Esophagus muscularis mucosa (tissue), 4 donors: ENCODE measurements at regions not wholly inside any gene's neighbourhood (a gene's known extent, or its start where the extent isn't known, plus 50 kb on each side); places are given as distances from the start of the nearest gene placed in this dataset.

Source experiments
- DNase-seq: peaks from one replicate; pipeline ENCODE4 v3.0.0-alpha.2; 2017; ENCODE audit errors: extremely low spot score
- H3K27ac ChIP-seq, 4 donors: fragments of 200-600 bp; sonication (generic); replicated peaks in 1 of 4; 1 replicate in 3 of 4; 2 replicates in 1 of 4; pipeline ENCODE4 v1.5.1; 2016 to 2019; ENCODE audit warnings: mild to moderate bottlenecking in 1 of 4
- H3K27me3 ChIP-seq, 4 donors: fragments of 200-600 bp; sonication (generic); one replicate each; pipeline versions ENCODE4 v1.5.1 to v1.6.0; 2016 to 2019
- H3K36me3 ChIP-seq, 4 donors: fragments of 200-600 bp; sonication (generic); one replicate each; pipeline ENCODE4 v1.5.1; 2016 to 2019
- H3K4me1 ChIP-seq, 4 donors: fragments of 200-600 bp; sonication (generic); one replicate each; pipeline ENCODE4 v1.5.1; 2016 to 2019
- H3K4me3 ChIP-seq, 4 donors: fragments of 200-600 bp; sonication (generic); 1 replicate in 2 of 4; 2 replicates in 2 of 4; pipeline ENCODE4 v1.5.1; 2016 to 2019; ENCODE audit warnings: mild to moderate bottlenecking in 4 of 4, moderate library complexity in 1 of 4
- H3K9me3 ChIP-seq, 4 donors: fragments of 200-600 bp; sonication (generic); 1 replicate in 3 of 4; 2 replicates in 1 of 4; pipeline ENCODE4 v1.5.1; 2016 to 2019
- EP300 ChIP-seq: sonication (generic); formaldehyde crosslinking; IDR thresholded peaks from one replicate; pipeline ENCODE4 v1.6.1; 2017; ENCODE audit warnings: antibody characterized with exemption
- POLR2A ChIP-seq: fragments of 450-650 bp; IDR thresholded peaks from one replicate; pipeline ENCODE4 v1.6.1; 2017; ENCODE audit warnings: antibody characterized with exemption, moderate library complexity, mild to moderate bottlenecking, low read depth
- POLR2AphosphoS5 ChIP-seq, 2 donors: sonication (generic); formaldehyde crosslinking; IDR thresholded peaks; one replicate each; pipeline ENCODE4 v1.6.1; 2017; ENCODE audit warnings: antibody characterized with exemption in 2 of 2
- WGBS: methylation state at CpG from one replicate; pipeline ENCODE4 v1.1.5; 2018; 5-methylcytosine and 5-hydroxymethylcytosine counted together
- intact Hi-C: fragments of 100-400 bp; cut with DNase I; formaldehyde crosslinking; loops from one replicate; pipeline ENCODE4 v1.15.1; 2023
- TF ChIP-seq, protein P1 (sequence below), 3 experiments: fragments of 200-600 bp in 2 of 3; fragments of 450-650 bp in 1 of 3; sonication (generic) in 2 of 3; IDR thresholded peaks; one replicate each; pipeline ENCODE4 v1.5.1; 2017 to 2019; ENCODE audit warnings: antibody characterized with exemption in 3 of 3, mild to moderate bottlenecking in 2 of 3, moderate library complexity in 1 of 3

DNA sequence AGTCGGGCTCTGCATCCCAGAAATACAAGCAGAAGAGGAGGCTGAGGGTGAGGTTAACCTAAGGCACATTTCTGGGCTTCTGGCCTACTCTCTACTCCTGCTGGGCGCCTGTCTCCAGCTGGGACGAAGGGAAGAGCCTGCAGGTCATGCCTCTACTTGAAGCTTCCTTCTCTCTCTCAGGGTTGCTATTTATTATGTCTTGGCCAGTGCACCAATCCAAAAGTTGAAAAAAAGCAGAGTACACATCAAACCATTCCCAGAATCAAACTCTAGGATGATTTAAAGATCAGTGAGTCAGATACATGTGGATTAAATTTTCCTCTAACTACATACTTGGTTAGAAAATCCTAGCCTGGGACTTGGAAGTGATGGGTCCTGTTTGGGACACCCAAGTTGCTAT, 60.2 kb upstream of the CDON start:
- DNase-seq = no peak
- Histone ChIP-seq H3K4me1 (peaks cover 9 to 23% (median 18%) of the 10 kb centered on the region in 4 donors), H3K9me3 (no peaks in the 10 kb centered on the region), H3K27me3 (no peaks in the 10 kb centered on the region), H3K27ac (peak overlapping the region in 3 of 4 donors; percentile 11 to 51 (median 29)), H3K4me3 (no peak overlapping the region), H3K36me3 (no peaks in the 10 kb centered on the region)
- 51% methylated on average over 3 of the region's 3 CpGs for WGBS
- TF ChIP-seq EP300 (no peak), POLR2AphosphoS5 (IDR thresholded peaks at IDR 0.05) (no peak), POLR2A (no peak)
- TF ChIP-seq, protein P1, sequence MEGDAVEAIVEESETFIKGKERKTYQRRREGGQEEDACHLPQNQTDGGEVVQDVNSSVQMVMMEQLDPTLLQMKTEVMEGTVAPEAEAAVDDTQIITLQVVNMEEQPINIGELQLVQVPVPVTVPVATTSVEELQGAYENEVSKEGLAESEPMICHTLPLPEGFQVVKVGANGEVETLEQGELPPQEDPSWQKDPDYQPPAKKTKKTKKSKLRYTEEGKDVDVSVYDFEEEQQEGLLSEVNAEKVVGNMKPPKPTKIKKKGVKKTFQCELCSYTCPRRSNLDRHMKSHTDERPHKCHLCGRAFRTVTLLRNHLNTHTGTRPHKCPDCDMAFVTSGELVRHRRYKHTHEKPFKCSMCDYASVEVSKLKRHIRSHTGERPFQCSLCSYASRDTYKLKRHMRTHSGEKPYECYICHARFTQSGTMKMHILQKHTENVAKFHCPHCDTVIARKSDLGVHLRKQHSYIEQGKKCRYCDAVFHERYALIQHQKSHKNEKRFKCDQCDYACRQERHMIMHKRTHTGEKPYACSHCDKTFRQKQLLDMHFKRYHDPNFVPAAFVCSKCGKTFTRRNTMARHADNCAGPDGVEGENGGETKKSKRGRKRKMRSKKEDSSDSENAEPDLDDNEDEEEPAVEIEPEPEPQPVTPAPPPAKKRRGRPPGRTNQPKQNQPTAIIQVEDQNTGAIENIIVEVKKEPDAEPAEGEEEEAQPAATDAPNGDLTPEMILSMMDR (IDR thresholded peaks at IDR 0.05) = no peak
- intact Hi-C loops = no loop called here

DNA sequence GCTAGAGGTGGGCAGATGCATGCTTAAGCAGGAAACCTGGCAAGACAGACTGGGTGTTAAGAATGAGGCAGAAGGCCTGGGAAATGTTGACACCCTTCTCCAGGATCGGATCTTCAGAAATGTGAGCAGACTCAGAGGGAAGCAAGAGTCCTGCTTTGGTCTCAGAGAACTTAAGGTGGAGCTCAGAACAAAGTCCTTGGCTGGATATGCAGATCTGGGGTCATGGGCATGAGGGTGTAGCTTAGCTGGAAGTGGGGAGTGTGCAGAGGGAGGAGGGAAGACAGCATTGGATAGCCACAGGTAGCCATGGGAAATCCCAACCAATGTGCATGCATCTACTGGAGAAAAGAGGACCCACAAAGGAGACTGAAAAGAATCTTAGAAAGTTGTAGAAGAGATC, 58.6 kb upstream of the CDON start:
- Histone ChIP-seq H3K36me3 (no peaks in the 10 kb centered on the region), H3K4me1 (peaks cover 7 to 23% (median 19%) of the 10 kb centered on the region in 4 donors), H3K9me3 (no peaks in the 10 kb centered on the region), H3K4me3 (no peak overlapping the region), H3K27ac (no peak overlapping the region), H3K27me3 (no peaks in the 10 kb centered on the region)
- no peak for DNase-seq
- WGBS = 100% methylated on average over 1 of the region's 1 CpG
- TF ChIP-seq EP300 (no peak), POLR2AphosphoS5 (IDR thresholded peaks at IDR 0.05) (no peak), POLR2A (no peak)
- TF ChIP-seq, protein P1 (IDR thresholded peaks at IDR 0.05) = no peak
- intact Hi-C loops = no loop called here

DNA sequence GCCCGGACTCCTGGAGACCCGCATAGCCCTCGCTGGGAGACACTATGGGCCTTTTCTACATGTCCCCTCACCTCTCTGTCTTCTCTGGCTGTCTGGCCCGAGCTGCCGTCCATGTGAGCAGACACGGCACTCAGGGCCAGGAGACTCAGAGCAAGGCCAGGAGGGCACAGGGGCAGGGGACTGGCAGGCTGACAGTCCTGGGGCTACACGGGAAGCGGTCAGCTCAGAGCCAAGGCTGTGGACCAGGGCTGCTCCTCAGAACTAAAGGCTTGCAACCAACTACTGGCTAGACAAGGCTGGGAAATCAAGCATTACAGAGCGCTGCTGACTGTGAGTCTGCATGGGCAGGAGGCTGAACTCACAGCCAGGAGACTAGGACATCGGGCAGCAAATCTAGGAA, 56.1 kb upstream of the CDON start:
- no peaks in the 10 kb centered on the region for H3K36me3 ChIP-seq
- no peak overlapping the region for H3K4me3 ChIP-seq
- intact Hi-C loops = no loop called here
- H3K4me1 ChIP-seq = peaks cover 28 to 48% (median 39%) of the 10 kb centered on the region in 4 donors
- H3K27me3 ChIP-seq = no peaks in the 10 kb centered on the region
- TF ChIP-seq EP300 (no peak), POLR2AphosphoS5 (IDR thresholded peaks at IDR 0.05) (no peak), POLR2A (no peak)
- TF ChIP-seq, protein P1 (IDR thresholded peaks at IDR 0.05) = no peak
- no peak overlapping the region for H3K27ac ChIP-seq
- 95% methylated on average over 7 of the region's 10 CpGs for WGBS
- no peaks in the 10 kb centered on the region for H3K9me3 ChIP-seq
- no peak for DNase-seq

DNA sequence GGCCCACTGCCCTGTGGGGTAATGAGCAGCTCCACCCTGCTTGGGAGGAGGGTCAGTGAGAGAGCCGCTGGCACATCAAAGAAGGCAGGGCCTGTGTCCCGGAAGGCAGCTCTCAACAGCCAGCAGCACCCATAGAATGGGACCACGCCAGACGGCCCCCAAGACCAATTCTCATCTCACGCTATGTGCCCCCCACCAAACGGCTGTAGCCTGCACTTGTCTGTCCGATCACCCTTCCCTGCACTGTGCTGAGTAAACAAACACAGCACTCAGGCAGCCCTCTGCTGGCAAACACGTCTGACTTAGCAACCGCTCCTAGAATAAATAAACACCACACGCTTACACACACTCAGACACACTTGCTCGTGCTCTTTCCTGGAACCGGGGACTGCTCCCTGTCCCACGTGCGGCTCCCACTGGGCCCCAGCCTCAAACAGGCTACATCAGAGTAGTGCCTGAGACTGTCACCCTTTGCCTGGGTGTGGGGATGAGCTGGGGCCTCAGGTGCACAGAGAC, 53.2 kb upstream of the CDON start:
- no peaks in the 10 kb centered on the region for H3K36me3 ChIP-seq
- DNase-seq = no peak
- H3K27me3 ChIP-seq = no peaks in the 10 kb centered on the region
- no peaks in the 10 kb centered on the region for H3K9me3 ChIP-seq
- no peak overlapping the region for H3K4me3 ChIP-seq
- 48% methylated on average over 7 of the region's 14 CpGs for WGBS
- TF ChIP-seq, protein P1 (IDR thresholded peaks at IDR 0.05) = peak in 2 of 3 experiments; percentile 16 to 32
- TF ChIP-seq POLR2A (no peak), EP300 (no peak), POLR2AphosphoS5 (IDR thresholded peaks at IDR 0.05) (peak; percentile 63 to 77)
- intact Hi-C loops = no loop called here
- H3K27ac ChIP-seq = peak overlapping the region; percentile 82 to 88 (median 86)
- H3K4me1 ChIP-seq = peaks cover 56 to 61% (median 59%) of the 10 kb centered on the region in 4 donors

DNA sequence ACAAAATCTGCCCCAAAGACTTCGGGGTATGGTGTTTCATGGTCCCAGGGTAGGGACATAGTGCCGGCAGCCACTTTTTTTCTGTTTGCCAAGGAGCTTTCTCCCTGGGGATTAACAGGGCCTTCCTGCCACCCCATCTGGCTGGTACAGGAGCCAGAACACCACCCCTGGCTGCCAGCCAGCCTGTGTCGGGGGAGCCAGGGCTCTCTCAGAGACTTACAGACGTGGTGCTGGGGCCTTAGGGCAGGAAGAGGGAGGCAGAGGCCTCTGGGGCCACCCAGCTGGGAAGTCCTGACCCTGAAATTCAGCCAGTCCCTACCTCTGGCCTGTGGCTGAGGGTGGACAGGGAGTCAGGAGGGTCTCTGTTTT, 52.4 kb upstream of the CDON start:
- no peak overlapping the region for H3K4me3 ChIP-seq
- H3K9me3 ChIP-seq = no peaks in the 10 kb centered on the region
- H3K4me1 ChIP-seq = peaks cover 56 to 68% (median 66%) of the 10 kb centered on the region in 4 donors
- TF ChIP-seq POLR2AphosphoS5 (IDR thresholded peaks at IDR 0.05) = peak; percentile 23 to 47
- TF ChIP-seq, protein P1 (IDR thresholded peaks at IDR 0.05) = no peak
- no peaks in the 10 kb centered on the region for H3K27me3 ChIP-seq
- intact Hi-C loops = no loop called here
- H3K36me3 ChIP-seq = no peaks in the 10 kb centered on the region
- peak overlapping the region; percentile 82 to 88 (median 86) for H3K27ac ChIP-seq
- DNase-seq = no peak
- 30% methylated on average over 3 of the region's 4 CpGs for WGBS
